ENCODE measurements at regions not wholly inside any gene's neighbourhood (a gene's known extent, or its start where the extent isn't known, plus 50 kb on each side); places are given as distances from the start of the nearest gene placed in this dataset.

DNA sequence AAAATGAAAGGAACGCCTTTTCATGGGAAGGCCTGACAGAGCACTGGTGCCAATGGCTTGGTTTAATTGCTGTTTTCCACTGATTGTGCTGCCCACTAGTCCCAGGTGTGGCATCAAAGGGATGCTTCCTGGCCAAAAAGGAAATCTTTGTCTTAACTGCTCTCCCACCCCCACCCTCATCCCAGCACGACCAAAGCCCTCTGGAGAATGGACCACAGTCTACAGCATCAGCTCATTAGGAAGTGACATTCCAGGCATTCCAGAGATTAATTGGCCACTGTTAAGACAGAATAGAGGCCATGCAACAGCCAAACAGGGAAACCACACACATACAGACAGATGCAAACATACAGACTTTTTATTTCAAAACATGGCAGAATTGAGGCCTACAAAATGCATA lies 143.2 kb downstream of the LHFPL1 start:
- H3K4me2 ChIP-seq (ENCODE audit: insufficient read depth, low read length), result no peak overlapping the region
- DNase-seq (no peak), ATAC-seq (ENCODE audit: insufficient read depth, low read depth) (no peak)
- TF ChIP-seq, protein P1, sequence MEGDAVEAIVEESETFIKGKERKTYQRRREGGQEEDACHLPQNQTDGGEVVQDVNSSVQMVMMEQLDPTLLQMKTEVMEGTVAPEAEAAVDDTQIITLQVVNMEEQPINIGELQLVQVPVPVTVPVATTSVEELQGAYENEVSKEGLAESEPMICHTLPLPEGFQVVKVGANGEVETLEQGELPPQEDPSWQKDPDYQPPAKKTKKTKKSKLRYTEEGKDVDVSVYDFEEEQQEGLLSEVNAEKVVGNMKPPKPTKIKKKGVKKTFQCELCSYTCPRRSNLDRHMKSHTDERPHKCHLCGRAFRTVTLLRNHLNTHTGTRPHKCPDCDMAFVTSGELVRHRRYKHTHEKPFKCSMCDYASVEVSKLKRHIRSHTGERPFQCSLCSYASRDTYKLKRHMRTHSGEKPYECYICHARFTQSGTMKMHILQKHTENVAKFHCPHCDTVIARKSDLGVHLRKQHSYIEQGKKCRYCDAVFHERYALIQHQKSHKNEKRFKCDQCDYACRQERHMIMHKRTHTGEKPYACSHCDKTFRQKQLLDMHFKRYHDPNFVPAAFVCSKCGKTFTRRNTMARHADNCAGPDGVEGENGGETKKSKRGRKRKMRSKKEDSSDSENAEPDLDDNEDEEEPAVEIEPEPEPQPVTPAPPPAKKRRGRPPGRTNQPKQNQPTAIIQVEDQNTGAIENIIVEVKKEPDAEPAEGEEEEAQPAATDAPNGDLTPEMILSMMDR (IDR thresholded peaks at IDR 0.05; ENCODE audit: borderline replicate concordance, extremely low read depth, low read length, poor library complexity, severe bottlenecking), result no peak
- TF ChIP-seq EZH2 (IDR thresholded peaks at IDR 0.05; ENCODE audit: borderline replicate concordance, low read depth, low read length, severe bottlenecking), result no peak
- H3K27me3 ChIP-seq (ENCODE audit: insufficient read depth, low read length, poor library complexity), result no peaks in the 10 kb centered on the region
- no peak overlapping the region for H3K4me3 ChIP-seq (ENCODE audit: low read depth in 1 of 2, low read length in 2 of 2)
- no peaks in the 10 kb centered on the region for H3K36me3 ChIP-seq (ENCODE audit: insufficient read depth, low read length)
- no peaks in the 10 kb centered on the region for H3K4me1 ChIP-seq (ENCODE audit: insufficient read depth, low read length)
- no peak overlapping the region for H3K9ac ChIP-seq (ENCODE audit: low read depth, low read length)
- no peak overlapping the region for H2AFZ ChIP-seq (ENCODE audit: low read depth, low read length)
- H4K20me1 ChIP-seq (ENCODE audit: insufficient read depth, low read length), result no peaks in the 10 kb centered on the region
- H3K79me2 ChIP-seq (ENCODE audit: insufficient read depth, low read length), result no peaks in the 10 kb centered on the region
- no peaks in the 10 kb centered on the region for H3K9me3 ChIP-seq (ENCODE audit: insufficient read depth, low read length, severe bottlenecking)
- no peak overlapping the region for H3K27ac ChIP-seq (ENCODE audit: low read length)

DNA sequence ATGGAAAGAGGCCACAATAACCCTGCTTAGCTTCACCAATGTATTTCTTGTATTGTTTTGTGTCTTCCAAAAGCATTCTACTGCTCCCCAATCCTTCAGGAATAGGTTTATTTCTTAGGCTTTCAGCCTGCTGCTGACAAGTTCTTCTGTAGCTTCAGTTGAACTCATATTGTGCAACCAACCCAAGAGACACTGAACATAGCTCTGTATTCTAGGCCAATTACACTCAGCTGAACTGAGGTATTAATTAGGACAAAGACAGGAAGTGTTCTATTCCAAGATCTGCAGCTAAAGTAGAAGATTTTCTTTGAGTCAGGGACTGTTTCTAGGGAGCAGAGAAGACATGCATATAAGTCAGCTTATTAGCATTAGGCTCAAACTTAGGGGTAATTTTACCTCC lies 151.8 kb downstream of the LHFPL1 start:
- Histone ChIP-seq H3K36me3 (ENCODE audit: insufficient read depth, low read length) (no peaks in the 10 kb centered on the region), H2AFZ (ENCODE audit: low read depth, low read length) (no peak overlapping the region), H3K9me3 (ENCODE audit: insufficient read depth, low read length, severe bottlenecking) (no peaks in the 10 kb centered on the region), H3K27ac (ENCODE audit: low read length) (no peak overlapping the region), H3K4me1 (ENCODE audit: insufficient read depth, low read length) (no peaks in the 10 kb centered on the region), H3K4me3 (ENCODE audit: low read depth in 1 of 2, low read length in 2 of 2) (no peak overlapping the region), H4K20me1 (ENCODE audit: insufficient read depth, low read length) (no peaks in the 10 kb centered on the region), H3K4me2 (ENCODE audit: insufficient read depth, low read length) (no peak overlapping the region), H3K27me3 (ENCODE audit: insufficient read depth, low read length, poor library complexity) (no peaks in the 10 kb centered on the region), H3K79me2 (ENCODE audit: insufficient read depth, low read length) (no peaks in the 10 kb centered on the region), H3K9ac (ENCODE audit: low read depth, low read length) (no peak overlapping the region)
- TF ChIP-seq, protein P1 (IDR thresholded peaks at IDR 0.05; ENCODE audit: borderline replicate concordance, extremely low read depth, low read length, poor library complexity, severe bottlenecking), result no peak
- no peak for TF ChIP-seq EZH2 (IDR thresholded peaks at IDR 0.05; ENCODE audit: borderline replicate concordance, low read depth, low read length, severe bottlenecking)
- DNase-seq (no peak), ATAC-seq (ENCODE audit: insufficient read depth, low read depth) (no peak)

DNA sequence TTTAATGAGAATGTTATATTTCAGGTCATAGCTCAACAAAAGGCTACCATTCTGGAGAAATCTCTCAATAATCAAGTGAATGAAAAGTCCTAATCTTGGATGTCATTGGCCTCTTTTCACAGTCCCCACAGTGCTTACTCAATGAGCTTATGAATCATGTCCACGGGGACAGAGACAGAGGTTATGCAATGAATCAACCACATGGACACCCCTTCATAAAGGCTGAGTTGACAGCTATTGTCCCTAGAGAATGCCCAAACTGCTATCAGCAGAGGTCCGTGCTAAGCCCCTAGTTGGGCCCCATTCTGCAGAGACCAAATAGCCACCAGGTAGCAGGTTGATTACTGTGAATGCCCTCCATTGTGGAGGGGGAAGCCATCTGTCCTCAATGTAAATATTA lies 158.1 kb downstream of the LHFPL1 start:
- DNase-seq (no peak), ATAC-seq (ENCODE audit: insufficient read depth, low read depth) (no peak)
- no peaks in the 10 kb centered on the region for H3K9me3 ChIP-seq (ENCODE audit: insufficient read depth, low read length, severe bottlenecking)
- no peak for TF ChIP-seq EZH2 (IDR thresholded peaks at IDR 0.05; ENCODE audit: borderline replicate concordance, low read depth, low read length, severe bottlenecking)
- TF ChIP-seq, protein P1 (IDR thresholded peaks at IDR 0.05; ENCODE audit: borderline replicate concordance, extremely low read depth, low read length, poor library complexity, severe bottlenecking), result no peak
- no peaks in the 10 kb centered on the region for H3K27me3 ChIP-seq (ENCODE audit: insufficient read depth, low read length, poor library complexity)
- H3K9ac ChIP-seq (ENCODE audit: low read depth, low read length), result no peak overlapping the region
- H4K20me1 ChIP-seq (ENCODE audit: insufficient read depth, low read length), result no peaks in the 10 kb centered on the region
- H3K4me2 ChIP-seq (ENCODE audit: insufficient read depth, low read length), result no peak overlapping the region
- H3K4me1 ChIP-seq (ENCODE audit: insufficient read depth, low read length), result no peaks in the 10 kb centered on the region
- no peak overlapping the region for H3K4me3 ChIP-seq (ENCODE audit: low read depth in 1 of 2, low read length in 2 of 2)
- H3K36me3 ChIP-seq (ENCODE audit: insufficient read depth, low read length), result no peaks in the 10 kb centered on the region
- no peak overlapping the region for H3K27ac ChIP-seq (ENCODE audit: low read length)
- no peak overlapping the region for H2AFZ ChIP-seq (ENCODE audit: low read depth, low read length)
- H3K79me2 ChIP-seq (ENCODE audit: insufficient read depth, low read length), result no peaks in the 10 kb centered on the region

DNA sequence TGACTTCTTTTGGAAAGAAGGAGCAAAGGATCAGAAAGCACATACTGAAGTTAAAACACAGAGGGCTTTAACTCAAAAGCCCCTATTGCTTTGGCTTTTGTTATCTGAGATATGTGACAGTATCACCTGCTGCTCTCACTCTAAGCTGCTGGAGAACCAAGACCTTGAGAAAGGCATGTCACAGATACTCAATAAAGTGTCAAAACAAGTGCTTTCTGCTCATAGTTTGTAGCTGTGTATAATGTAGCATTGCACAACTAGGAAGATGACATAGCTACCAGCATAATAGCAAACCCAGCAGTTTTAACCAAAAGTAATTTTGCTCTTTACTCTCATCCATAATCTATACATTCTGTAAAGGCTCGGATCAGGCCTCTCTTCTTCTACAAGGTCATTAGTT lies 159.6 kb downstream of the LHFPL1 start:
- Histone ChIP-seq H4K20me1 (ENCODE audit: insufficient read depth, low read length) (no peaks in the 10 kb centered on the region), H3K4me3 (ENCODE audit: low read depth in 1 of 2, low read length in 2 of 2) (no peak overlapping the region), H3K4me2 (ENCODE audit: insufficient read depth, low read length) (no peak overlapping the region), H3K4me1 (ENCODE audit: insufficient read depth, low read length) (no peaks in the 10 kb centered on the region), H3K9ac (ENCODE audit: low read depth, low read length) (no peak overlapping the region), H3K27me3 (ENCODE audit: insufficient read depth, low read length, poor library complexity) (no peaks in the 10 kb centered on the region), H3K79me2 (ENCODE audit: insufficient read depth, low read length) (no peaks in the 10 kb centered on the region), H3K9me3 (ENCODE audit: insufficient read depth, low read length, severe bottlenecking) (no peaks in the 10 kb centered on the region), H3K27ac (ENCODE audit: low read length) (no peak overlapping the region), H3K36me3 (ENCODE audit: insufficient read depth, low read length) (no peaks in the 10 kb centered on the region), H2AFZ (ENCODE audit: low read depth, low read length) (no peak overlapping the region)
- ATAC-seq (ENCODE audit: insufficient read depth, low read depth), result no peak
- TF ChIP-seq, protein P1 (IDR thresholded peaks at IDR 0.05; ENCODE audit: borderline replicate concordance, extremely low read depth, low read length, poor library complexity, severe bottlenecking), result no peak
- TF ChIP-seq EZH2 (IDR thresholded peaks at IDR 0.05; ENCODE audit: borderline replicate concordance, low read depth, low read length, severe bottlenecking), result no peak
- no peak for DNase-seq
